GM19455 (cell line): ENCODE measurements at regions not wholly inside any gene's neighbourhood (a gene's known extent, or its start where the extent isn't known, plus 50 kb on each side); places are given as distances from the start of the nearest gene placed in this dataset.
"Not testable (repeated sequence)": the region's sequence is repeated elsewhere in the genome, so short reads cannot be mapped to it uniquely, and the experiment has no call there.

Experiments
- ATAC-seq: cut with Tn5 transposase; IDR thresholded peaks from one replicate; pipeline ENCODE4 v1.9.1; 2021; ENCODE audit not compliant: unreplicated experiment

DNA sequence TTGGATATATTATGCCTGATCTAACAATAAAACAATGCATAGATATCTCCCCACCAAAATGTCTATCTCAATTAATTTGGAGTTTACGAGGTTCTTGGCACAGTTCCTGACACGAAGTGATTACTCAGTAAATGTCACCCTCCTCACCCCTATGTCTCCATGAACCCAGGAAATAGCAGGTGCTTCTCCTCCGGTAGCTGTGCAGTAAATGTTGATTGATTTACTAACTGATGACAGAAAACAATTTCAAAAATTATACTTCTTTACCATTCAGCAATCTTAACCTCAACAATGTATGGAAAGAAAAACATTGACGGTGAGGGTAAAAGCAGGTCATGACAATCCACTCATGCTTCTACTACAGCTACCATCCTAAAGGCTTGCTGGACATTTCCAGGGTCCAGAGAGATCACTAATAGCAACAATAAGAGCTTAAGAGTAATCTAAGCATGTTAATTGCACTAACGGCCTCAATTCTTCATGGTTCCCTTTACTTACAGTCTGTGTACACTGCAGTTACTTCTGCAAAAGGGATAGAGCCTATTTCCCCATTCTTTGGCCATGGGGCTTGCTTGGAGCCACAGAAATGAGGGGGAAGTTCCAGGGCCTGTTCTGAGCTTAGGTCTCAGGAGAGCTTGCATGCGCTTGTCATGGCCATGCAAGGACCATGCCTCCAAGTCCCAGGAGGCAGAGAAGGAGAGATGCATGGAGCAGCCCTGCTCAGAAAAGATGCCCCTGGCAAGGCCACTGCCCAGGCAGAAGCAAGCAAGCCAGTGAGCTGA, 222.6 kb downstream of the ATP6V0E2 start:
- ATAC-seq: not testable (repeated sequence)

DNA sequence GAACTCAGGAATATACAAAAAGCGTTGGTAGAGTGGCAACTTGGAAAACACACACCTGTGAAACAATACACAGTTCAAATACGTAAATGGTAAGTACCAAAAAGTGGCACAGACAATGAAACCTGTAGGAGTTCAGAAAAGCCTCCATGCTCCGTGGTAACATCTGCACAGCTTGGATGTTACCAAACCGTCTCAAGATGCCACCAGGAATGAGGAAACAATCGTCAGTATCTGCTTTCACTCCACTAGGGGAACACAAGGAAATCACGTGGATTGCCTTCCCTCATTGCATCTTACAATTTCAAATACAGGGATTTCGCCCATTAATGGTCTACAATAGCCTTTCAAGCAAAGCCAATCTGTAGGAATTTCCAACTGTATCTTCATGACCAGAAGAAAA, 224.6 kb upstream of the LRRC61 start:
- ATAC-seq: not testable (repeated sequence)

DNA sequence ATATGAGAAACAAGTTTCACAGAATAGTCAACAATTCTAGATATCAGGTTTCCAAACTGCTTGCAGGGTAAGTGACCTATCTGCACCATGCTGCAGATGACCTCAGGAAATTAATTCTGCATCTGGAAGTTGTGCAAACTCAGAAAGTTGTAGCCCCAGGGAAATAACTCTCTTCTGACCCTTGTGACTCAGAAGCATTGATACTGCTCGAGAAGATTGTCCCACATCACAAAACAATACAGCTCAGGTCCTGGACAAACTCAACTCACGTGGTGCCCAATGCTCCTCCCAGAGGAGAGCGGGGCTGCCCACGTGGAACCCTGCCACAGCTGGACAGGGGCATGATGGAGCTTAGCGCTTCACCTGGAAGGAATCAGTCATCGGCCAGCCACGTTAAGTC, 221.9 kb upstream of the LRRC61 start:
- ATAC-seq: not testable (repeated sequence)

DNA sequence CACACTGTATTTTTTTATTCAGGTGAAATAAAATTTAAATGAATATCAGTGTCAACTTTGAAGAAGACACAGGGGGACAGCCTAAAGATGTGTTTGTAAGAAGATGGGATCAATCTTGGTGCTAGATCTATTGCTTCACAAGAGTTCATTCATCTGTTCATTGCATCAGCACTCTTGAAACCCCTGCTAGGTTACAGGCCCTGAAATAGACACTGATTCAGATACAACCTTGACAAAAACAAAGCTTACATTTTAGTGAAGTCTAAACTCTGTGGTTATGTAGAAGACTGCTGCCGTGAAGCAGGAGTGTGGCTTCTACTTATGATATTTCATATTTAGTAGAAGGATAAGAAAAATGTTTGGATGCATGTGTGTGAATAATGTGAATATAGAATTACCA, 215.9 kb upstream of the LRRC61 start:
- not testable (repeated sequence) for ATAC-seq

DNA sequence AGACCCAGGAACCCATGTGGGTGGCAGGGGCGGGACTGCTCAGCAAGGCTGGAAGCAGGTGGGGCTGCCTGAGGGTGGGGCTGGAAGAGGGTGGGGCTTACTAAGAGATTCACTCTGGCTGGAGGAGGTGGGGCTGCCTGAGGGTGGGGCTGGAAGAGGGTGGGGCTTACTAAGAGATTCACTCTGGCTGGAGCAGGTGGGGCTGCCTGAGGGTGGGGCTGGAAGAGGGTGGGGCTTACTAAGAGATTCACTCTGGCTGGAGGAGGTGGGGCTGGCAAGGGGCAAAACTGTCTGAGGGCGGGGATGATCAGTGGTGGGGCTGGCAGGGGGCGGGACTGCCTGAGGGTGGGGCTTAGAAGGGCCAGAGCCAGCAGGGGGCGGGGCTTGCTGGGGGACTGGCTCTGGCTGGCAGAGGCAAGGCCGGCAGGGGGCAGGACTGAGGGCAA, 212.8 kb upstream of the LRRC61 start:
- not testable (repeated sequence) for ATAC-seq

DNA sequence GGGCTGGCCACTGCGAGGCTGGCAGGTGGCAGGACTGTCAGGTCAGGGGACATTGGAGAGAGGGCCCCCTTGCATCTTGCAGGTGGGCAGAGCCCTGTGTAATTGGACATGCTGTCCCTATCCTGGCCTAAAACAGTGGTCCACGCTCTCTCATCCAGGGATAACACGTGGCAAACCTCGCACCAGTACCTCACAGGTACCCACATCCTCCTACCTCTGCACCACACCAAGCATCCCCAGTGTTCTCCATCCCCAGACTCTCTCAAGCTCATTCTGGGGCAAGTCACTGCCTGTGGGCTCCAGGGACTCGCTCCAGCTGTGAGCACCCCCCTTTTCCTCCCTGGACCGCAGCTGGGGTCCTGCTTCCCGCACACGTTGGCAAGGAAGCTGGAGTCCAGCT, 212.3 kb upstream of the LRRC61 start:
- ATAC-seq: not testable (repeated sequence)

DNA sequence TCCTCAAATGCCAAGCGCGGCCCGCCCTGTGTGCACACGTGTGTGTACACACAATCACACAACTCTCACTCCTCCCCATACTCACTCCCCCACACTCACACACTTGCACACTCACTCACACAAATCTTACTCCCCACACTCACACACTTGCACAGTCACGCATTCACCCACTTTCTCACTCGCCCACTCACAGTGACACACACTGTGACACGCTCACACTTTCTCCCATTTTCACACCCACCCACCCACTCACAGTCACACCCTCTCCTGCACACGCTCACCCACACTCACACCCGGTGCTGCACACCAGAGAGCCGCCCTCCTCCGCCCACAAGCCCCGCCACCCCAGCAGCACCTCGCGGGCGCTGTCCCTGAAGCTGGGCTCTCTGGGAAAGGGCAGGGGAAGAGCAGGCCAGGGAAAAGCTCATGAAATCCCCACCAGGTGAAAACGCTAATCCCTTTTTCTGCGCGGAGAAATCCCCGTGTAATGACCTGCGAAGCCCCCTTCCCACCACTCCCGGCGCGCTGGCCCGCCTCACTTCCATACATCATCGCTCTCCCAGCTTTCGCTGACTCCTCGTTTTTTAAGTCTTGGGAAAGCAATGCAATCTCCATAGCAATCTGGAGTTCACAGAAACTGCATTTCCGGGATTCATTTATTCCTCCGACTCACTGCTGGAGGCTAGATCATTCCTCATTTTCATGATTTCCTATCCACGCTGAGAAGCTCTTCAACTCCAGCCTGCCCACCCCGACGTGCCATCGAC, 211.6 kb upstream of the LRRC61 start:
- ATAC-seq: not testable (repeated sequence)

DNA sequence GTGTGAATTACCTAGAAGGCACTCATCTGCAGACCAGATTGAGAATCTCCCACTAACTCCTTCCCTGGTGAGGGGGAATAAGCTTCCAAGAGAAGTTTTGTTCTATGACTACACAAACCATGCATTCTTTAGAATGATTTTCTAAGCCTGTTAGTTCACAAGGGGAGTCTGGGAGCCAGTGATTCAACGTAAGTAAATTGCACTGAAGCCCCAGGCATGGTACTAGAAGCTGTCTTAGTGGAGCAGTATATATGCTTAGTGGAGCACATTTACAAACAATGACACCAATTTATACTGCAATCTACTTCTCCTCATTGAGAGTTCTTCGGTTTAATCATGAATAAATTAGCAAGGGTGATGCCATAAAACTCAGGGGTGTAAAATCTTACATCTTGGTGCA, 209.9 kb upstream of the LRRC61 start:
- not testable (repeated sequence) for ATAC-seq

DNA sequence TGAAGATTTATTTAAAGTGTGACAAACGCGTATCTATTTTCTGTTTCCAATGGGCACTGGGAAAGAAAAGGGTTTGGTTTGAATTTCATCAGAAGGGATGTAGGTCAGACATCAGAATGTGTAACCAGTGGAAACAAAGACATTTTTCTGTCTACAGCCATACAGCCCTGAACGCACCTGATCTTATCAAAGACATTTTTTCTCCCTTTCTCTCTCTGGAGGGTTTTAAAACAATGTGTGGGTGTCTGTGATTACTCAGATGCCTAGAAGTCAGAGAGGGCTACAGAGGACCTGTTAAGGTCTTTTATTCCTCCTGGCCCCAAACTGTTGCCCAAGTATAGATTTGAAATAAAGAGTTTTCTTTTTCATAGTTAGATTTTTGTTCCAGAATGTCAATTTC, 208.6 kb upstream of the LRRC61 start:
- not testable (repeated sequence) for ATAC-seq

DNA sequence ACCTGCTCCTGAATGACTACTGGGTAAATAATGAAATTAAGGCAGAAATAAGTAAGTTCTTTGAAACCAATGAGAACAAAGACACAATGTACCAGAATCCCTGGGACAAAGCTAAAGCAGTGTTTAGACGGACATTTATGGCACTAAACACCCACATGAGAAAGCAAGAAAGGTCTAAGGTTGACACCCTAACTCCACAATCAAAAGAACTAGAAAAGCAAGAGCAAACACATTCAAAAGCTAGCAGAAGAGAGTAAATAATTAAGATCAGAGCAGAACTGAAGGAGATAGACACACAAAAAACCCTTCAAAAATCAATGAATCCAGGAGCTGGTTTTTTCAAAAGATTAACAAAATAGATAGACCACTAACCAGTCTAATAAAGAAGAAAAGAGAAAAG, 203.2 kb upstream of the LRRC61 start:
- ATAC-seq: not testable (repeated sequence)

DNA sequence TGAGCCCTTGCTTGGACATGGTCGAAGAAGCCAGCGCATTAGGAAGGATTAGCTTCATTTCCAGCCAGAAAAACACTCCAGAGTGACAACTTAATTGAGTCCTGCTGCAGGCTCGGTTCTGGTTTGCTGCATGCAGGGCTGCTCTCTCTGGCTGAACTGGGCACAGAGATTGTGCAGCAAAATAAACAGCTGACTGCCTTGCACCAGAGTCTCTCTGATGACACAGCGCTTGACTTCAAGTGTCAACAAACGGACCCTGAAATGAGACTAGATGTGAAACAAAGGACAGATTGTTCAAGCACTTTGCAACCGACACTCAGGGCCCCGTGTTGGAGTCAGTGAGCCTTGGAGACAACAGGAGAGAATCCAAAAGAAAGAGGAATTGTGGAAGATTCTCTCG, 197.3 kb upstream of the LRRC61 start:
- not testable (repeated sequence) for ATAC-seq

DNA sequence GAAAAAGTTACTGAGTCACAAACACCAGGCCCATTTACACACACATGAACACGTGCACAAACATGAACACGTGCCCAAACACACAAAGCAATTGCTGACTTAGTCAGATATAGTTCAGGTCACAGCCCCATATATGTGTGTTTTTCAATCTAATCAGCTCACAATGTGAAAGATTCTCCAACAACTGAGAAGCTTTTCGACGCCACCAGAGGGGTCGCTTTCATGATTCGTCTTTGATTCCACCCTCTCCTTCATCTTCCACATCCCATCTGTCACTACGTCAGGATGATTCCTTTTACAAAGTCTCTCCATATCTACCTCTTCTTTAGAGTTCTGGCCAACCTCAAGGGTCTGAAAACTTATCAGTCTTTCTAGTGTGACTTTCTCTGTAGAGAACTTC, 188.7 kb upstream of the LRRC61 start:
- not testable (repeated sequence) for ATAC-seq

DNA sequence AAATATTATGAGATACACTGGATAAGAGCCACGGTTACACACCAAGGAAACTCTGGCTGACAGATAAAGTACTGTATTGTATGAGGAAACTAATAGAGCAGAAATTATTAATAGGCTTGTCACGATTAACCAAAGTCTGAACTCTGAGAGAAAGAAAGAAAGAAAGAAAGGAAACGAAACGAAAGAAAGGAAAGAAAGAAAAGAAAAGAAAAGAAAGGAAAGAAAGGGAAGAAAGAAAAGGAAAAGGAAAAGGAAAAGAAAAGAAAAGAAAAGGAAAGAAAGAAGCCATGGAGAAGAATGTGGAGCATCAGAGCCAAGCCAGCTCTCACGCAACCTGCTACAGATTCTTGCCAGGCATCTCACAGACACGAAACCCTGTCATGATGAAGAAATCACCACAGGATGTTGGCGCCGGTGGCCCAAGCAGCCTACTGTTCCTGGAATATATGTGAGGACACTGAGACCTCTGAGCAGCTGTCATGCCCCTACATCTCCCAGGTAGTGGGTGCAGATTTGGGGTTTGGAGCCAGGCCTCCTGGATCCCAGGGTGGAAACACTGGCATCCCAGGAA, 187.4 kb upstream of the LRRC61 start:
- not testable (repeated sequence) for ATAC-seq

DNA sequence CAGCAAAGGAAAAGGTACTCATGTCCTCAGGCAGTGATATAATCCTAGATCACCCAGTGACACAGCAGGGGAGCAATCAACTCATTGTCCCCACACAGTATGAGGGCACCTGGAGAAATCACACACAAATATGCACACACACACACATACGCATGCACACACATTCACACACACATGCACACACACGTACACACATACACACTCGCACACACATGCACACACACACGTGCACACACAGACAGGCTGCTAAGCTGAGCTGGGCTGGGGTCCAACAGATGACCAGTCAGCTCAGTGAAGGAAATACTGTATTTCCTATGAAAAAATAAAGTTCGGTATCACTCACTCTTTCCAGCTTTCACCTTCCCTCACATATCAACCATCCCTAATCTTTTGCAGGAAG, 183.3 kb upstream of the LRRC61 start:
- not testable (repeated sequence) for ATAC-seq

DNA sequence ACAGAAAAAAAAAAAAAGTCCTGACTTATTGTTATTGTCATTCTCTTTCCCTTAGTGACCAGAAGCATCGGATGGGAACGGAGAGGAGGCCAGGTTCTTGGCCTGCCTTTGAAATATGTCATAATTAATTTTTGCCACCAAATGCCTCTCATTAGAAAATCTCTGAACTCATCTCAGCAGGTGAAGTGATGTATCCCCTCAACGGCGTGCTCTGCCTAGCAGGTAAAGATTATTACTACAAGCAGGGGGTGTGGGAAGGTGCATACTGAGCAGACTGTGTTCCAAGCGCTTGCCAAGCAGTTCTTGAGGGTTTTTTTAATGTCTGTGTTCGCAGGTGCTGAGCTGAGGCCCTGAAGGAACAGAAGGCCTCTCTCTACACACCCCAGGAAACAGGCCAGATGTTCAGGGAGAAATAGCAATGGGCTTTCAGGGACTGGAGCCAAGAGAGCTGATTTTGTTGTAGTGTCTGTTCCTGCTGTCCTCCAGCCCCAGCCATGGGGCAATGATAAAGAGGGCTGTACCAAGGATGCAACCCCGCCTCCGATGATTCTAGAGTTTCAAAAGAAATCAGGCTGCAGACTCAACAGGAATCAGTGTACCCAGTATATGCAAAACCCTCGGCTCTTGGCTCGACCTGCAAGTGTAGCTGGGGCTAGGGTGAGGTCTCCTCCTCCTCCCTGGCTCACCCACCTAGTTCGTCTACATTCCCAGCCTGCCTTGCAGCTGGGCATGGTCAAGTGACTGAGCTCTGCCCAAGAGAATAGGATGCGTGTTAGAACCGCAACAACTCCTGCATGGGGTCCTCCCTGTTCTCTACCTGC, 181.4 kb upstream of the LRRC61 start:
- ATAC-seq: not testable (repeated sequence)

DNA sequence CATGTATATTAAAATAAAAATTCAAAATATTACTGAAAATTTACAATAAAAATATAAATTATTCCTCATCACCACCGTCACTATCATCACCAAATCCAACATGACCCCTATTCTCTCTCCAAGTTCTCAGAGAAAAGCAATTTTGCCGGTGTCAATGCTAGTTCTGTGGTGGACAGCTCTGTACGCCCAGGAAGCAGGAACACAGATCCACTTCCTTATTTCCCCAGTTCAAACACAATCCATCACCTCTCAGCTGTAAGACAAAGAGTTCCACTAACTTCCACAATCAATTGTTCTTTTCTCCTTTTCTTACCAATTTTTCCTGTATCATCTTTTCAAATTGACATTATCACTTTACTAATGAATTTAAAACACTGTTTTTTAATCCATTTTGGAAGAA, 177.0 kb upstream of the LRRC61 start:
- ATAC-seq: not testable (repeated sequence)

DNA sequence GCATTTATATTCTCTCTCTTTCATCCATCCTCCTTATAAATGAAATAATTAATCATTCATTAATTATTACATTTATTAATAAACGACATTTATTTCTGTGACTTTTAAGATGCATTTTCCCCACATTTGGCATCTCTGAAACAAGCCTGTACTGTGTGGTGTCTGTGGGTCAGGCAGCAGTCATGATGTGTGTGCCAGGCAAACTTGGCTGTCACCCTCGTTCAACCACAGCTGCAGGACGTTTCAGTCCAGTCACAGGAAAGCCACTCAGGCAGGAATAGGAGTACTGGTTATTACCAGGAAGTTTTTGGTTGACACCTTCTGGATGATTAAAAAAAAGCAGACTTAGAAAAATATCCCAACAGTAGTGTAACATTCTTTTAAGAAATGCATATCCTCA, 175.6 kb upstream of the LRRC61 start:
- ATAC-seq: not testable (repeated sequence)

DNA sequence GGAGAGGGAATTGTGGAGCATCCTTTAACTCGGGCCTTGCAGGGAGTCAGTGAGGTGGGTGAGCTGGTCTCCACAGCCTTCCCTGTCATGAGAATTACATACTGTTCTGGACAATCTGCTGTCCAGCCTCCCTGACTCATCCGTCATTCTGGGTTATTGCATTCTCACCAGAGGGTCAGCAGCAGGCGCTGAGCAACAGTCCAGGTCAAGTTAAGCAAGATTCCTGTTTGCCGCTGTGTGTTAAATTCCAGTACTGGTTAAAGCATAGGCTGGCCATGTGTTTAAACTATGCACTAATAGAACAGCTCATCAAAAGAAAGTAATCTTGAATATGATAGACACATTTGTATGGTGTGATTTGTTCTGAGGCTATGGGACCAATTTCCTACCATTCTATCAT, 167.1 kb upstream of the LRRC61 start:
- not testable (repeated sequence) for ATAC-seq

DNA sequence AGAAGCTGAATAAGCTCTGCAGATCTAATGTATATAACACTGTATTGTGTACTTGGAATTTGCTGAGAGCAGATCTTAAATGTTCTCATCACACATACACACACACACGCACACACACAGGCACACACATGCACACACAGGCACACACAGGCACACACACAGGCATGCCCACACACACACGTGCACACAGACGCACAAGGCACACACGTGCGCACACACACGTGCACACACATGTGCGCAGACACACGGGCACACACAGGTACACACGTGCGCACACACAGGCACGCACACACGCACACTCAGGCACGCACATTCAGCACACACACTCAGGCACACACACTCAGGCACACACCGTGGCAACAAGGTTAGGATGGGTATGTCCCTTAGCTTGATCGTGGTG, 164.5 kb upstream of the LRRC61 start:
- not testable (repeated sequence) for ATAC-seq

DNA sequence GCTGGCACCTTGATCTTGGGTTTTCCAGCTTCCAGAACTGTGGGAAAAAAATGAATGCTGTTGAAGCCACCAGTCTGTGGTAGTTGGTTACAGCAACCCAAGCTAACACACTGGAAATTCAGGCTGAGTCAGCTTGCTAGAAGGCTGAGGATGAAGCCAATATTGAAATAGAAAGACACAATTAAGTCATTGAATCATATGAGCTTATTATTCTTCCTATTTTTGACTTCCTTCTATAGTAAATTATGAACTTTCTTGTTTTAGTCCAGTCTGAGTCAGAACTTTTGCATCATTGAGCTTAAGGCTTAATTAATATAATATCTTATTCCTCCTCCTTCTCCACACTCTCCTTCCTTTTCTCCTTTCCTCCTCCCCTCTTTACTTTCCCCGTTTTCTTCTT, 153.6 kb upstream of the LRRC61 start:
- not testable (repeated sequence) for ATAC-seq

DNA sequence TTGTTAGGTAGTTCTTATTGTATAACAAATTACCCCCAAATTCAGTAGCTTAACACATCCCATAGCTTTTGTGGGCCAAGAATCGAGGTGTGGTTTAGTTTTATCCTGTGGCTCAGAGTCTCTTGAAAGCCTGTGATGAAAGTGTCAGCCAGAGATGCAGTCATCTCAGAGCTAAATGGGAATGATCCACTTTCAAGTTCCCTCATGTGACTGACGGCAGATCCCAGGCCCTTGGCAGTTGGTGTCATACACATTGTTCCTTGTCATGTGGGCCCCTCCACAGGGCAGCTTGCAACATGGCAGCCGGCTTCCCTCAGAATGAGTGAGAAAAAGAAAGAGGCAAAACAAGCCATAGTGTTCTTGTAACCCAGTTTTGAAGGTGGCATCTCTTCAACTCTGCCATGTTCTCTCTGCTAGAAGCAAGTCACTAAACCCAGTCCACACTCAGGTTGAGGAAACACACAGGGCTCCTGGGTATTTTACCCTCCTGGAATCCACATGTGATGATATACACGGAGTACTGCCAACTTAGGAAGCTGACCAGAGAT, 153.1 kb upstream of the LRRC61 start:
- ATAC-seq: not testable (repeated sequence)
